Mesothelial cell of epicardium (in vitro differentiated cells): ENCODE measurements at regions not wholly inside any gene's neighbourhood (a gene's known extent, or its start where the extent isn't known, plus 50 kb on each side); places are given as distances from the start of the nearest gene placed in this dataset.

Experiments used
- DNase-seq, 2 experiments: peaks; one replicate each; pipeline ENCODE4 v3.0.0; 2021; ENCODE audit warnings: low spot score in 2 of 2; ENCODE audit not compliant: unreplicated experiment in 2 of 2
- H3K27ac Mint-ChIP-seq: 2 replicates; pipeline ENCODE4 v1.8.0; 2021; ENCODE audit warnings: mixed read lengths
- H3K27me3 Mint-ChIP-seq: 2 replicates; pipeline ENCODE4 v1.8.0; 2021; ENCODE audit warnings: low read depth, mixed read lengths
- H3K36me3 Mint-ChIP-seq: 2 replicates; pipeline ENCODE4 v1.8.0; 2021; ENCODE audit warnings: mixed read lengths
- H3K4me1 Mint-ChIP-seq: 2 replicates; pipeline ENCODE4 v1.8.0; 2021; ENCODE audit warnings: mixed read lengths
- H3K4me3 Mint-ChIP-seq: 2 replicates; pipeline ENCODE4 v1.8.0; 2021; ENCODE audit warnings: mild to moderate bottlenecking, moderate library complexity, mixed read lengths
- H3K9me3 Mint-ChIP-seq: 2 replicates; pipeline ENCODE4 v1.8.0; 2021; ENCODE audit warnings: mixed read lengths
- CTCF ChIP-seq: fragments of 200-600 bp; sonication (generic); IDR thresholded peaks from one replicate; pipeline ENCODE4 v1.5.0; 2021; ENCODE audit warnings: antibody characterized with exemption; ENCODE audit not compliant: unreplicated experiment

GRCh38 chr3:163315786-163316185 lies 1762.5 kb downstream of the SI start:
- Mint-ChIP-seq H3K27me3 (no peaks in the 10 kb centered on the region), H3K4me3 (no peak overlapping the region), H3K9me3 (peaks cover 22% of the 10 kb centered on the region), H3K4me1 (no peaks in the 10 kb centered on the region), H3K36me3 (no peaks in the 10 kb centered on the region), H3K27ac (no peak overlapping the region)
- DNase-seq, result no peak
- no peak for TF ChIP-seq CTCF

- peaks cover 54% of the 10 kb centered on the region for H3K9me3 Mint-ChIP-seq
- no peaks in the 10 kb centered on the region for H3K27me3 Mint-ChIP-seq
- no peaks in the 10 kb centered on the region for H3K4me1 Mint-ChIP-seq
- no peak overlapping the region for H3K4me3 Mint-ChIP-seq
- peaks cover 2% of the 10 kb centered on the region for H3K36me3 Mint-ChIP-seq
- no peak for DNase-seq
- TF ChIP-seq CTCF, result no peak
- H3K27ac Mint-ChIP-seq, result no peak overlapping the region
Measured at GRCh38 chr3:163306405-163306804, 1771.9 kb downstream of the SI start.

GRCh38 chr3:163273694-163274093 lies 1777.1 kb downstream of the OTOL1 start:
- no peak for TF ChIP-seq CTCF
- H3K4me3 Mint-ChIP-seq, result no peak overlapping the region
- no peaks in the 10 kb centered on the region for H3K4me1 Mint-ChIP-seq
- H3K9me3 Mint-ChIP-seq, result no peaks in the 10 kb centered on the region
- no peaks in the 10 kb centered on the region for H3K36me3 Mint-ChIP-seq
- DNase-seq, result no peak
- no peaks in the 10 kb centered on the region for H3K27me3 Mint-ChIP-seq
- no peak overlapping the region for H3K27ac Mint-ChIP-seq

- Mint-ChIP-seq H3K9me3 (peaks cover 17% of the 10 kb centered on the region), H3K27me3 (no peaks in the 10 kb centered on the region), H3K36me3 (no peaks in the 10 kb centered on the region), H3K4me1 (no peaks in the 10 kb centered on the region), H3K4me3 (no peak overlapping the region), H3K27ac (no peak overlapping the region)
- no peak for DNase-seq
- no peak for TF ChIP-seq CTCF
Measured at GRCh38 chr3:163266731-163267130, 1770.1 kb downstream of the OTOL1 start.

GRCh38 chr3:163261618-163262017 lies 1765.0 kb downstream of the OTOL1 start:
- DNase-seq, result no peak
- H3K36me3 Mint-ChIP-seq, result no peaks in the 10 kb centered on the region
- no peaks in the 10 kb centered on the region for H3K27me3 Mint-ChIP-seq

More at GRCh38 chr3:163261618-163262017, 1765.0 kb downstream of the OTOL1 start:
- Mint-ChIP-seq H3K4me1 (no peaks in the 10 kb centered on the region), H3K27ac (no peak overlapping the region), H3K9me3 (peaks cover 23% of the 10 kb centered on the region), H3K4me3 (no peak overlapping the region)
- no peak for TF ChIP-seq CTCF
